GM12891 (cell line): ENCODE measurements at regions not wholly inside any gene's neighbourhood (a gene's known extent, or its start where the extent isn't known, plus 50 kb on each side); places are given as distances from the start of the nearest gene placed in this dataset.

Experiments
- PAX5 ChIP-seq: IDR thresholded peaks from 2 replicates; pipeline ENCODE4 v1.6.1; 2011; ENCODE audit warnings: low read length, moderate library complexity, mild to moderate bottlenecking; ENCODE audit not compliant: insufficient read depth, severe bottlenecking
- POLR2A ChIP-seq: IDR thresholded peaks from 2 replicates; pipeline ENCODE4 v1.6.1; 2011; ENCODE audit warnings: low read depth, low read length, control low read depth
- POLR2AphosphoS5 ChIP-seq: IDR thresholded peaks from 2 replicates; pipeline ENCODE4 v1.6.1; 2011; ENCODE audit warnings: low read depth, low read length, control low read depth
- POU2F2 ChIP-seq: IDR thresholded peaks from 2 replicates; pipeline ENCODE4 v1.6.1; 2011; ENCODE audit warnings: low read depth, mild to moderate bottlenecking, control low read depth, low read length, moderate library complexity
- SPI1 ChIP-seq: IDR thresholded peaks from 2 replicates; pipeline ENCODE4 v1.6.1; 2011; ENCODE audit warnings: low read depth, low read length, control low read depth
- TAF1 ChIP-seq: IDR thresholded peaks from 2 replicates; pipeline ENCODE4 v1.6.1; 2011; ENCODE audit warnings: low read depth, low read length, control low read depth

- TF ChIP-seq PAX5: no peak
- no peak for TF ChIP-seq TAF1
- no peak for TF ChIP-seq POLR2A
- TF ChIP-seq POLR2AphosphoS5: no peak
- TF ChIP-seq SPI1: no peak
- no peak for TF ChIP-seq POU2F2
Observed at GRCh38 chr1:173417563-173417962, 59.6 kb upstream of the PRDX6 start.
